Right lobe of liver (tissue), 6 donors: ENCODE measurements at regions not wholly inside any gene's neighbourhood (a gene's known extent, or its start where the extent isn't known, plus 50 kb on each side); places are given as distances from the start of the nearest gene placed in this dataset.

Experiments
- ATAC-seq, 4 donors: fragments of 200-7000 bp; cut with Tn5 transposase; one replicate each; pipeline ENCODE4 v1.9.1; 2020; ENCODE audit warnings: mild to moderate bottlenecking in 4 of 4, moderate library complexity in 4 of 4
- DNase-seq, 3 donors: peaks; one replicate each; pipeline ENCODE4 v3.0.0-alpha.2; 2020
- H3K27ac ChIP-seq, 3 donors: fragments of 200-600 bp; one replicate each; pipeline ENCODE4 v1.8.0; 2022
- H3K27me3 ChIP-seq, 2 donors: fragments of 200-600 bp; one replicate each; pipeline ENCODE4 v1.8.0; 2022
- H3K36me3 ChIP-seq, 4 donors: fragments of 200-600 bp; sonication (generic) in 1 of 4; one replicate each; pipeline versions ENCODE4 v1.5.1 to v1.8.0; 2017 to 2022; ENCODE audit warnings: control low read depth in 1 of 4
- H3K4me1 ChIP-seq, 4 donors: fragments of 200-600 bp; sonication (generic) in 1 of 4; one replicate each; pipeline versions ENCODE4 v1.5.1 to v1.8.0; 2017 to 2022; ENCODE audit warnings: control low read depth in 1 of 4
- H3K4me3 ChIP-seq, 3 donors: fragments of 200-600 bp; one replicate each; pipeline ENCODE4 v1.8.0; 2022
- H3K9me3 ChIP-seq, 4 donors: fragments of 200-600 bp; sonication (generic) in 1 of 4; one replicate each; pipeline versions ENCODE4 v1.5.1 to v1.8.0; 2017 to 2022; ENCODE audit warnings: control low read depth in 1 of 4
- CTCF ChIP-seq, 4 donors: fragments of 200-600 bp in 3 of 4; fragments of 450-650 bp in 1 of 4; IDR thresholded peaks; one replicate each; pipeline versions ENCODE4 v1.5.1 to v1.8.0; 2016 to 2022; ENCODE audit warnings: antibody characterized with exemption in 4 of 4, mild to moderate bottlenecking in 2 of 4
- POLR2A ChIP-seq: fragments of 450-650 bp; IDR thresholded peaks from one replicate; pipeline ENCODE4 v1.6.1; 2017; ENCODE audit warnings: antibody characterized with exemption, mild to moderate bottlenecking
- WGBS: methylation state at CpG from one replicate; pipeline ENCODE4 v1.1.6; 2018; ENCODE audit warnings: low coverage, low lambda C conversion rate; ENCODE audit not compliant: insufficient coverage; ENCODE audit errors: missing lambda C conversion rate; 5-methylcytosine and 5-hydroxymethylcytosine counted together
- intact Hi-C, 2 donors: fragments of 100-400 bp; cut with DNase I; formaldehyde crosslinking; loops; one replicate each; pipeline versions ENCODE4 v1.11.2 to v1.14.1; 2022
- donor health status: DM: no; HTN: yes; CAD: no.
- donor health status: DM: no; HTN: no; CAD: no.
- donor health status: DM: no; HTN: no; CAD: no.
- donor health status: DM: no; HTN: yes; CAD: no.
- donor health status: DM: no; HTN: yes; CAD: no.

GRCh38 chr5:125274938-125275724 lies 528.7 kb upstream of the ZNF608 start:
- Histone ChIP-seq H3K27ac (no peak overlapping the region), H3K27me3 (no peaks in the 10 kb centered on the region), H3K9me3 (no peaks in the 10 kb centered on the region), H3K4me1 (no peaks in the 10 kb centered on the region), H3K36me3 (no peaks in the 10 kb centered on the region), H3K4me3 (no peak overlapping the region)
- ATAC-seq (no peak), DNase-seq (no peak)
- intact Hi-C loops = no loop called here
- 44% methylated on average over 1 of the region's 1 CpG for WGBS
- no peak for TF ChIP-seq CTCF (IDR thresholded peaks at IDR 0.05)
- TF ChIP-seq POLR2A = no peak

DNA sequence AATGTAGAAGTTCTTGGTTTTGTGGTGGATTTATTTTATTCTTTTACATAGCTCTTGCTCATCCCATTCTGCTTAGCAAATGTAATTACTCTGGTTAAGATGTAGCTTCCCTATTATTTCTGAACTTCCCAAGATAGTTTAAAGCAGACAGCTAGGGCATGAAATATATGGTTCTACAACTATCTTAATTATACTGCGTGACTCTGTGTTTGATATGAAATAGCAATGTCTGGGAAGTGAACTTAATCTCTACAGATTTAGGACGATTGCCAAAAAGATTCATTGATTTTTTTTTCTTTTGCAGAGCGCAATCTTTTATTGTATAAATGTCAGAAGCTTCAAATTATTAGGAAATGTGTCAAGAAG lies 529.3 kb upstream of the ZNF608 start:
- no peak for ATAC-seq
- H3K4me3 ChIP-seq = no peak overlapping the region
- TF ChIP-seq CTCF (IDR thresholded peaks at IDR 0.05) (no peak), POLR2A (no peak)
- H3K27ac ChIP-seq = no peak overlapping the region
- no peaks in the 10 kb centered on the region for H3K4me1 ChIP-seq
- intact Hi-C loops = no loop called here
- DNase-seq = no peak
- H3K36me3 ChIP-seq = no peaks in the 10 kb centered on the region
- no peaks in the 10 kb centered on the region for H3K27me3 ChIP-seq
- WGBS = 68% methylated on average over 3 of the region's 3 CpGs
- no peaks in the 10 kb centered on the region for H3K9me3 ChIP-seq

DNA sequence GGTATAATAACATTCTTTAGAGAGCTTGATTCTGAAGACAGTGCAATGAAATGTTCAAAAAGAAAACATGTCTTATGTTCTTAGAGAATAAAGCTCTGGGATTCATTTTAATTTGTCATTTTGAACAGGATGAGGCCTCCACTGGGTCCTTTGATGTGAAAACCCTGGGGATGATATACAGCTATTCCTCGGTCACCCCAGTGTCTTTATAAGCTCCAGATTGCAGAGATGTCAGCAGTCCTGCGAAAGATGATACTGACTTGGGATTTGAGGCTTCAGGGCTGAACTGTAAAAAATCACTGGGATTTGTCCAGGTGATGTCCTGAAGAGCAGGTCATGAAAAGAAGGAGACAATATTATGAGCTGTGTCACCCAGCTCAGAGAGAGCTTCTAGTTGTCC lies 529.7 kb upstream of the ZNF608 start:
- H3K9me3 ChIP-seq = no peaks in the 10 kb centered on the region
- ATAC-seq = no peak
- no peak overlapping the region for H3K4me3 ChIP-seq
- WGBS = 94% methylated on average over 2 of the region's 2 CpGs
- no peaks in the 10 kb centered on the region for H3K4me1 ChIP-seq
- TF ChIP-seq POLR2A (no peak), CTCF (IDR thresholded peaks at IDR 0.05) (no peak)
- H3K36me3 ChIP-seq = no peaks in the 10 kb centered on the region
- H3K27me3 ChIP-seq = no peaks in the 10 kb centered on the region
- no peak overlapping the region for H3K27ac ChIP-seq
- DNase-seq = no peak
- intact Hi-C loops = no loop called here

DNA sequence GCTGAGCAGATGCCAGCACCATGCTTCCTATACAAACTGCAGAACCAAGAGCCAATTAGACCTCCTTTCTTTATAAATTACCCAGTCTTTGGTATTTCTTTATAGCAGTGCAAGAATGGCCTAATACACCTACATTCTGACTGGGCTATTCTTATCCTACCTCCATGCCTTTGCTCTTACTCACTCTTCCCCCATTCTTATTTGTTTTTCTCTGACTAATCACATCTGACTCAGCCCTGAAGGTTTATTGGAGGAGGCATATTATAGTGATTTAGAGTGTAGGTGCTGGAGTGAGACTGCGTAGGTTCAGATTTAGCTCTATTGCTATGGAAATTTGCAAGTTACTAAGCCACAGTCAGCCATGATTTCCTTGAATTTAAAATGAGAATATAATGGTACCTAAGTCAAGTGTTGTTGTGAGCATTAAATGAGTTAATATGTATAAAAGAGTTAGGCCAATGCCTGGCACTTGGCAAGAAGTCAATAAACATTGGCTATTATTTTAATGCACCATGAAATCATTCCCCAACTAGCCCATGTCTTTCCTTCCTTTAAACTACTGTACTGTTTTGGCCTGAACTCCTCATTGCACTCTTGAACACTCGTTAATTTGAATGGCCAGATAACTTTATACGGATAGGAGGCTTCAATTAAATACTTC lies 531.2 kb upstream of the ZNF608 start:
- Histone ChIP-seq H3K4me1 (no peaks in the 10 kb centered on the region), H3K27me3 (no peaks in the 10 kb centered on the region), H3K9me3 (no peaks in the 10 kb centered on the region), H3K27ac (no peak overlapping the region), H3K36me3 (no peaks in the 10 kb centered on the region), H3K4me3 (no peak overlapping the region)
- DNase-seq = no peak
- intact Hi-C loops = no loop called here
- peak in 1 of 4 donors; percentile 90 for ATAC-seq
- no peak for TF ChIP-seq CTCF (IDR thresholded peaks at IDR 0.05)
- no peak for TF ChIP-seq POLR2A
- WGBS = 88% methylated on average over 3 of the region's 3 CpGs
